SK-N-SH treated with all-trans-retinoic acid at 6 μM for 48 hours (cell line): ENCODE measurements at regions not wholly inside any gene's neighbourhood (a gene's known extent, or its start where the extent isn't known, plus 50 kb on each side); places are given as distances from the start of the nearest gene placed in this dataset.

Experiments
- RARB ChIP-seq: fragments of 250-450 bp; sonication (Bioruptor Pico); IDR thresholded peaks from 2 replicates; pipeline ENCODE4 v1.8.0; 2021; ENCODE audit warnings: mild to moderate bottlenecking, moderate library complexity
- TF ChIP-seq, protein P1 (sequence below): fragments of 250-450 bp; sonication (Bioruptor Pico); IDR thresholded peaks from 2 replicates; pipeline ENCODE4 v1.8.0; 2021; ENCODE audit warnings: low read depth, mild to moderate bottlenecking, moderate library complexity, borderline replicate concordance

DNA sequence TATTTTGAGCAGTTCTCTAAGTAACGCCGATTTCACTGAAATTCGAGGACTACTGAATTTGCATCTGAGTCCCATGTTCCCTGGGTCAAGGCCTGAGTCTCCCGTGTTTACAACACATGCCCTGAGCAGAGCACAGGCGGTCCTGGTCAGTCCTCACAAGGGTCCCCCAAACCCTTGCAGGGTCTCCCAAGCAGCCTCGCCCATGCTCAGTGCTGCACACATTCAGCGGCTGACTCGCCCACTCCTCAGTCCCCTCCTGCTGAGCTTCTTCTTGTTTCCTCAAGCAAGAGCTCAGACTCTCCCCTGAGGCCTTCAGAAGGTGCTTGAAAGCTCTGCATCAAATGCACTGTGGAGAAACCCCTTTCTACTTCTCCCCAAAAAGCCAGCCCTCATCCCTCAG is 114.6 kb downstream of the INHBB start:
- TF ChIP-seq RARB (CRISPR knock-in tag) = no peak
- TF ChIP-seq, protein P1, sequence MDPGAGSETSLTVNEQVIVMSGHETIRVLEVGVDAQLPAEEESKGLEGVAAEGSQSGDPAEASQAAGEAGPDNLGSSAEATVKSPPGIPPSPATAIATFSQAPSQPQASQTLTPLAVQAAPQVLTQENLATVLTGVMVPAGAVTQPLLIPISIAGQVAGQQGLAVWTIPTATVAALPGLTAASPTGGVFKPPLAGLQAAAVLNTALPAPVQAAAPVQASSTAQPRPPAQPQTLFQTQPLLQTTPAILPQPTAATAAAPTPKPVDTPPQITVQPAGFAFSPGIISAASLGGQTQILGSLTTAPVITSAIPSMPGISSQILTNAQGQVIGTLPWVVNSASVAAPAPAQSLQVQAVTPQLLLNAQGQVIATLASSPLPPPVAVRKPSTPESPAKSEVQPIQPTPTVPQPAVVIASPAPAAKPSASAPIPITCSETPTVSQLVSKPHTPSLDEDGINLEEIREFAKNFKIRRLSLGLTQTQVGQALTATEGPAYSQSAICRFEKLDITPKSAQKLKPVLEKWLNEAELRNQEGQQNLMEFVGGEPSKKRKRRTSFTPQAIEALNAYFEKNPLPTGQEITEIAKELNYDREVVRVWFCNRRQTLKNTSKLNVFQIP (CRISPR knock-in tag) = no peak
